PC-9 (cell line): ENCODE measurements at regions not wholly inside any gene's neighbourhood (a gene's known extent, or its start where the extent isn't known, plus 50 kb on each side); places are given as distances from the start of the nearest gene placed in this dataset.

Experiments used
- CTCF ChIP-seq: fragments of 200-600 bp; sonication (generic); conservative IDR thresholded peaks from 2 replicates; pipeline ENCODE4 v1.6.1; 2017; ENCODE audit warnings: mixed run types, antibody characterized with exemption, mild to moderate bottlenecking, moderate library complexity
- EZH2 ChIP-seq: fragments of 200-600 bp; sonication (generic); IDR thresholded peaks from 2 replicates; pipeline ENCODE4 v1.8.0; 2017; ENCODE audit warnings: antibody characterized with exemption, low read depth

- TF ChIP-seq CTCF (no peak), EZH2 (no peak)
Observed at GRCh38 chr13:94795292-94795691, 82.9 kb upstream of the SOX21 start.
